RPMI8226 (cell line): ENCODE measurements at regions not wholly inside any gene's neighbourhood (a gene's known extent, or its start where the extent isn't known, plus 50 kb on each side); places are given as distances from the start of the nearest gene placed in this dataset.
A peak's percentile ranks its signal among the peaks of the same experiment; 100 is the strongest.
"Not testable (repeated sequence)": the region's sequence is repeated elsewhere in the genome, so short reads cannot be mapped to it uniquely, and the experiment has no call there.

Experiments
- DNase-seq: peaks from one replicate; pipeline ENCODE4 v3.0.0-alpha.2; 2015

DNA sequence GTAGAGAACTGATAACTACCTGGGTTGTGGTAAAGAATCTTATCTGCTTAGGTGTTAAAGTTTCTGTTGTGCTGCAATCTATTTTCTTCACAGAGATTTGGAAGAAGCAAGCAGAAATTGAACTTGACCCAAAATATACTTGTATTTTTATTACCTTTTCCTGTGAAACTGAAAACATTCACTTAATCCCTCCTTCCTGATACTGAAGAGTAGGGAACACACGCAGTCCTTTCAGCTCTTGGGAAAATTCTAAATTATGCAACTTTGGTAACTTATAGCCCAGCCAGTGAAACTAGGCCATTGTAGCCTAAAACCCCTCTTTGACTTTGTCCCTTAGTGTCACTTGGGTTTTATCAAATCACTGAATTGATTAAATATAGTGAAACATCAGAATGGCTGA is 128.4 kb upstream of the MEIS1 start:
- DNase-seq, result no peak

GRCh38 chr2:66305718-66306117 is 129.2 kb upstream of the MEIS1 start:
- no peak for DNase-seq

DNA sequence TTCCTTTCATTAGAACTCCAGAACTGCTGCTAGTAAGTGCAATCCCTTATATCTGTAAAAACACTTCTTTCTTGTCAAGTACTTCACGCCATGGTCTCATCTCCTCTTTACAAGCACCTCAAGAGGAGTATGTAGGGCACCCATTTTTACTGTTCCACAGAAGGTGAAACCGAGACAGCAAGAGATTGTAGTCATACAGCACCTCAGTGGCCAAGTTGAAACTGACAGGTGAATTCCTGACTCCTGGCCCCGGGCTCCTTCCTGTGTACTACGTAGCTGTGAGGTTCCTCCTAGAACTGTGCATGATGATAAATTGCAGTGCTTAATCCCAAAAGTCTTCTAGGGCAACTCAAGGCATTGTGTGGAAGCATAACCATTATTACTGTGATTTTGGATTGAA is 131.5 kb upstream of the MEIS1 start:
- DNase-seq, result no peak

- DNase-seq, result no peak
Measured at GRCh38 chr2:66301767-66302140, 133.2 kb upstream of the MEIS1 start.

DNA sequence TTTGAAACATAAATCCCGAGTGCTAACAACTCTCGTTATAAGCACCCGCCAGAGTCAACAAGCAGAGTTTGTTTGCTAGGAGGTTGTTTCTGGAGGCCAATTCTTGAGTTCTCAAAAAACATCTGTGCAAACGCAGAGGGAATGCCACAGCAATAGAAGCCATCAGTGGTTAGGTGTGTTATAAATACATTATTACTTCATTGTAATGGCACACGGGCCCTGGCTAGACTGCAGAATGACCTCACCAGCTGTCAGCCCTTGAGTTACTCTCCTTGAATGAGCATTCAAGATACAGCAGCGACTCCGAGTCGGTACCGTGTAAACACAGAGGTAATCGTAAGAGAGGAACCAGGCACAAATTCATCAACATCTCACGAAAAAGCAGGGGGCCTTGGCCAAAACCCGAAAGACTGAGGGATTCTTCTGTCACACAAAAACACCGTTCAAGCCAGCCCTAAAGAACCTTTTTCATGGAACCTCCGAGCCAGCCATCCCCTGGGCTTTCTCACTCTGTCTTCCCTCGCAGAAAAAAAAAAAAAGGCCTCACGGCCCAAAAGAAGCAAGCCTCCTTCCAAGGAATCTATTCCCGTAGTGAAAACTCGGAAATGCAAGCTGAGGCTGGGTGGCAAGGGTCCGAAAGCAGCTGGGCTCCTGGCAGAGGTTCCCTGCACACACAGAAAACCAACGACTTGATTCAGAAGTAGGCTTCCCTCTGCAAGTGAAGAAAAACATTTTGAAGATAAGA is 133.7 kb upstream of the MEIS1 start:
- DNase-seq, result peak; percentile 24

DNA sequence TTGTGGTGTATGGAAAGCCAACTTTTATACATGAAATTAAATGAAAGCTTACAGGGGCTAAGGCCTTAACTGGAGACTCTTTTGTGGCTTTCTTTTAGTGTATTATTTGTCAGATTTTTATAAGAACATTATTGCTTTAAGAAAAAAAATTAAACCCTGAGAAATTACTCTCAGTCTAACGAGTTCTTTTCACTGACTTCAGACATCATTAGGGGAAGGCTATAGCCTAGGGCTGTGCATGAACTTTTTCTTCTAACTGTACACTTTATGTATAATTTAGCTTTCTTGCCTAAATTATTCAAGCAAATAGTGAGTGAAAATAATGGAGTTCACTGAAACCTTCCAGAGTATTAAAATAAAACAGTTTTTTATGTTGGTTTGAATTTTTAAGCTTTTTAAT is 151.1 kb upstream of the MEIS1 start:
- DNase-seq, result no peak

- DNase-seq, result no peak
Measured at GRCh38 chr2:66281980-66282379, 152.9 kb upstream of the MEIS1 start.

- no peak for DNase-seq
Measured at GRCh38 chr2:66279024-66279423, 155.9 kb upstream of the MEIS1 start.

DNA sequence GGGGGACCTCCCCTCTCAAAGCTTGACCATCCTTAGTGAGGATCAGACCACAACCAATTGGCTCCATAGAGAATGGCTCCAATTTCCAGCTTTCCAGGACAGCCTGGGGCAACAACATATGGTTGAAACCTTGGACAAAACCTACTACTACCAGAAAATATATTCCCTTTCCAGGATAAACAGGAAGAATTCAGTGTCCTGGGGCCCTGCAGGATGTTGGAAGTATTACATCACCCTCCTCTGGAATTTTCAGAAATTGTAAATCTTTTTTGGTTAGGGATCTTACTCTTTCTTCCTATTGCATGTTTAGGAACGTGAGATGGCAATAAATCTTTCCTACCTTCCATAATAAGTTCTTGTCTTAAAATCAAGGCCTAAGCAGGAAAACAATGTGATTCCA is 158.9 kb upstream of the MEIS1 start:
- no peak for DNase-seq

DNA sequence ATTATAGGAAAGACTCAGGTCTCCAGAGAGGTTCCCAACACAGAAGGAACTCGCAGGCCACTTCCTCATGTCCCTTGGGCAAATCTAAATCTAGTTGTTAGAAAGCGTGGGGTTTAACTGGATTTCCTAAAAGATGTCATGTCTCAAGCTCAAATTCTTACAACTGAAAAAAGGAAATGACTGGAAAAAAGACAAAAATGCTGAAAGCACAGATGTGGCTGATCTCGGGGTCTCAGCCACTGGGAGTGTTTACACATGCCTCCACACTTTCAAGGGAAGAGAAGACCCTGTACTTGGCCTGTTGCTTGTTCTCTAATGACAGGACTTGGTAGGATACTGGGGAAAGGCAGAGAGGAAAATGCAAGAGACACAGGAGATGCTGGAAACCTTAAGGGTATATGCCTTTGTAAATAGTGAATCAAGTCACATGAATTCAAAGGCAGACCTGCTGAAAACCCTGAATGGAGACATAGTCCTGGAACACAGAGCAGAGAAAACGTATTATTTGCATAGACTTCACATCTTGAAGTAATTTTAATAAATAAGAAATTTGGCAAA is 160.9 kb upstream of the MEIS1 start:
- DNase-seq, result no peak

GRCh38 chr2:66272751-66273150 is 162.2 kb upstream of the MEIS1 start:
- DNase-seq, result no peak

- DNase-seq, result no peak
Measured at GRCh38 chr2:66271777-66272176, 163.1 kb upstream of the MEIS1 start.

DNA sequence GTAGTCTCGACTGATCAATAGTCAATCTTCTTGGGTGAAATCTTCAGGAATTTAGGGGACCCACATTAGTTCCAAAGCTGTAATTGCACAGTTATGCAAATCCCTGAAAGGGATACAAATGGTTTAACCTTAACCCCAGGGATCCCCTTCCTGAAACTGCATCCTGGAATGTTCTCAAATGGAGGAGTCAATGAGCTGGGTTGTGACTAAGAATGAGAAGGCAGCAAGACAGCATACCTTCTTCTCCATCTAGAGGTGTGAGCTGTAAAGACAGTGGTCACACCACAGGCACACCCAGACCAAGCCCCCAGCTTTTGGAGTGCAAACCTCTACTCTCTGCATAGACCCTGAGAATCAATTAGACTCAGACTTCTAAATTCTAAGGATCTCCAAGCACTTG is 164.7 kb upstream of the MEIS1 start:
- DNase-seq, result no peak

DNA sequence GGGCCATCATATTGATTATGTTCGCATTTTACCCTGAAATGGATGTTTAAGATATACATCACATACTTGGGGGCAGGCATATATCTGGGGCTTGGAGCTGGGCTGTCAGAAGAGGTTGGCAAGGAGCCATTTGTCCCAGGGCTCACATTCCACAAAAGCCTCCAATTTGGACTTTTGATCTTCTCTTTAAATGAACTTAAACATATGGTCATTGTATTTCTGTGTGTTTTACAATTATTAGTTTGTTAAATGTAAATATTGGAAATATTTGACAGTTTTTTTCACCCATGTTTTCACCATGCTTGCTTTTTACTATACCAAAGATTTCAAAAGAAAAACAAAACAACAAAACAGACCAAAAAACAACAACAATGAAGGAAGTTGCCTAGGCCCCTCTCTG is 165.8 kb upstream of the MEIS1 start:
- no peak for DNase-seq

DNA sequence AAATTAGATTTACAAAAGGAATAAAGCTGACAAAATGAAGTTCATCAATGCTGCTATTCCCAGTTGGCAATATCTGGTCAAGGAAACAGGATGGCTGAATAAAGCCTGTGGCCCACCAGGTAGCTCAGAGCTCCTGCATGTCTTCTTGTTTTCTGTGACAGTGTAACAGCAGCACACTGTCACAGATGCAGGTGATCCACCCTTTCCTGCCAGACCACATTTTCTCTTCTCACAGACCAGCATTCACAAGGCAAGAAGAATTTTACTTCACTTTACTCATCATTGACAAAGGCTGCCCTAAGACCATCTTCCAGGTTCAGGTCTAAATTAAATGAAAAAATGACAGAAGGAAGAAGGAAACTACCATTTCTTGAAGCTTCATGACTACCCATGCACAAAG is 166.2 kb upstream of the MEIS1 start:
- DNase-seq, result no peak

- no peak for DNase-seq
Measured at GRCh38 chr2:66264354-66264753, 170.6 kb upstream of the MEIS1 start.

DNA sequence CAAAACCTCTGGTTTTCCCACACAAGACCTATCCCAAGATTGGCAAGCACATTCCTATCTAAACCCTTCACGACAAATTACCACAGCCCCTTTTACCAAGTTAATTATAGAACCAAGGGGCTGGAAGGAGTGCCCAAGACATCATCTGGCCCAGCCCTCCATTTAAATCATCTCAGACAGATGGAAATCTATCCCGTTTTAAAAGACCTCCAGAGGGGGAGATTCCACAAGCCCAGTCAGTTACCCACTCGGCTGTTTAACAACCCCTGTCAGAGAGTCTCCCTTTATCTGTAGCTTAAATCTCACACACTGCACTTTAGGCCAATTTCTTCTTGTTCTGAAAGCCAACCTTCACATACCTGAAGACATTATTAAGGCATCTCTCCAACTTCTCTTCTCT is 179.1 kb upstream of the MEIS1 start:
- no peak for DNase-seq

- no peak for DNase-seq
Measured at GRCh38 chr2:66255136-66255535, 179.8 kb upstream of the MEIS1 start.

- DNase-seq, result no peak
Measured at GRCh38 chr2:66253066-66253465, 181.9 kb upstream of the MEIS1 start.

DNA sequence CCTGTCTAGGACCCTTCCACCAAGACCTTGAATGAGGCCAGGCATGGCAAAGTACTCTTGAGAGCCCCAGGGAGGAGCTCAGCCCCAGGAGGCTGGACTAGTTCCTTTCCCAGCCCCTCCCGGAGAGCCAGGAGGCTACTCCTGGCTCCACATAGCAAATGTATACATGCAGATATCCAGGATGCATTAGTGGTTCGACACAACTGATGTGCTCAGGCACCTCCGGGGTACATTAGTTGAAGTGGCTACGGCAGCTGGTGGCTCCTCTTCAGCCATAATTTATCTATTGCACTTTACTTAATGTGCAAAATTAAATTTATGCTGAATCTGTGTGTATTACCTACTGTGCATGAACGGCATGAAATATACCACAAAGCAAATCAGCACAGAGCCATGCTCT is 182.8 kb upstream of the MEIS1 start:
- DNase-seq, result no peak

DNA sequence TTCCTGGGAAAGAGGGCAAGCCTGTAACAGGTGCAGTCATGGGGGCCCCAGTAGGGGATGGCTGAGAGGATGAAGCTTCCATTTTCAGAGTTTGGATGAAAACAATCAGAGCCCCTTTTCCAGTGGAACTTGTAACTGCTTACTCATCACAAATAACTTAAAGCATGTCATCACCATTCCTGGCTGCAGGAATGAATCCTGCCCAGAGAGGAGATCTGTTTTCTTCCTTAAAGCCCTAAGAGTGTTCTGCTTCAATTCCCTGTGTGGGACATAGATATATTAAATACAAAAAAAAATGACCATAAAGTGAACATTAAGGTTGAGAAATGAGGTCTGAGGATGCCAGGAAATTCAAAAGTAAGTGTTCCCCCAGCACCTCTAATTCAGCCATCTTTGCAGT is 183.4 kb upstream of the MEIS1 start:
- DNase-seq, result no peak

DNA sequence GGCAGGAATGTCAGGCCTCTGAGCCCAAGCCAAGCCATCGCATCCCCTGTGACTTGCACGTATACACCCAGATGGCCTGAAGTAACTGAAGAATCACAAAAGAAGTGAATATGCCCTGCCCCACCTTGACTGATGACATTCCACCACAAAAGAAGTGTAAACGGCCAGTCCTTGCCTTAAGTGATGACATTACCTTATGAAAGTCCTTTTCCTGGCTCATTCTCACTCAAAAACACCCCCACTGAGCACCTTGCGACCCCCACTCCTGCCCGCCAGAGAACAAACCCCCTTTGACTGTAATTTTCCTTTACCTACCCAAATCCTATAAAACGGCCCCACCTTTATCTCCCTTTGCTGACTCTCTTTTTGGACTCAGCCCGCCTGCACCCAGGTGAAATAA is 185.8 kb upstream of the MEIS1 start:
- not testable (repeated sequence) for DNase-seq

DNA sequence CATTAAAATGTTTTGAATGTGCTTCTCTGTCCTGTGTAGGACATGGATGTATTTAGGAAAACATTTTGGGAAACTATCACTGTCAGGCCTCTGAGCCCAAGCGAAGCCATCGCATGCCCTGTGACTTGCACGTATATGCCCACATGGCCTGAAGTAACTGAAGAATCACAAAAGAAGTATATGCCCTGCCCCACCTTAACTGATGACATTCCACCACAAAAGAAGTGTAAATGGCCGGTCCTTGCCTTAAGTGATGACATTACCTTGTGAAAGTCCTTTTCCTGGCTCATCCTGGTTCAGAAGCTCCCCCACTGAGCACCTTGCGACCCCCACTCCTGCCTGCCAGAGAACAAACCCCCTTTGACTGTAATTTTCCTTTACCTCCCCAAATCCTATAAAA is 191.1 kb upstream of the MEIS1 start:
- DNase-seq, result not testable (repeated sequence)

- DNase-seq, result not testable (repeated sequence)
Measured at GRCh38 chr2:66242888-66243287, 192.0 kb upstream of the MEIS1 start.

- no peak for DNase-seq
Measured at GRCh38 chr2:66242099-66242789, 192.7 kb upstream of the MEIS1 start.
